ENCODE measurements at regions not wholly inside any gene's neighbourhood (a gene's known extent, or its start where the extent isn't known, plus 50 kb on each side); places are given as distances from the start of the nearest gene placed in this dataset.

GRCh38 chr9:73223594-73223993 lies 71.9 kb downstream of the ANXA1 start:
- TF ChIP-seq CTCF (IDR thresholded peaks at IDR 0.05): no peak
- TF ChIP-seq POLR2A (IDR thresholded peaks at IDR 0.05): no peak

Measured in testis (tissue), 2 donors.